ENCODE measurements at regions not wholly inside any gene's neighbourhood (a gene's known extent, or its start where the extent isn't known, plus 50 kb on each side); places are given as distances from the start of the nearest gene placed in this dataset.

DNA sequence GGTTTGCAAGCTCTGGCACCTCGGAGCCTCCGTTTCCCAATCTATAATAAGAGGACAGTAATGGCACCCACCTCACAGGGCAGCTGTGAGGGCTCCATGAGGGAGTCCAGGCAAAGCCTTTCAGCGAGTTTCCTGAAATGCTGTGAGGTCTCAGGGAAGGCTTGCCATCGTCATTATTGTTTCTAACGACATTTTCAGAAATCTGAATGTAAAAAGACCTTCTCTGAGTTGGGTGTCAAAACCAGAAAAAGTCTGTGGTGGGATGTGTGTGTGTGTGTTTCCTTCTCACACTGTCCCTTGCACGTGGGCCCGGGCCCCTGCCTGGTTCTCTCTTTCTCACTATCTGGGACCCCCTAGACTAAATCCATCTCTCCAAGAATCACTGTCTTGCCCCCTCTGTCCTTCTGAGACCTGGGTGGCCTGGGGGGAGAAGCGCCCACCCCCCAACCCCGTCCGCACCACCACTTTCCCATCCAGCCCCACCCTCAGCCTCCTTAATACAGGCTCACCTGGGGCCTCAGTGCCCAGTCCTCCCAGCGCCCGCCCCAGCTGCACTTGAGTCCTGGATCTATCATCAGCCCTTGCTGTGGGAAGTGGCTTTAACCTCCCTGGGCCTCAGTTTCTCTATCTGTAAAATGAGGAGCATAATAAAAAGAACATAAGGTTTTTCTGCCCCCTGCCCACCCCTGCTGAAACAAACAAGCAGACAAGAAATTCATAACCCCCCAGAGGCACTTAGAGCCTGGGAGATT is 180.3 kb downstream of the C9orf50 start:
- TF ChIP-seq POLR2AphosphoS5 (IDR thresholded peaks at IDR 0.05) (no peak), CTCF (IDR thresholded peaks at IDR 0.05) (no peak)
